HG03565 (cell line): ENCODE measurements at regions not wholly inside any gene's neighbourhood (a gene's known extent, or its start where the extent isn't known, plus 50 kb on each side); places are given as distances from the start of the nearest gene placed in this dataset.
"Not testable (repeated sequence)": the region's sequence is repeated elsewhere in the genome, so short reads cannot be mapped to it uniquely, and the experiment has no call there.

Source experiments
- ATAC-seq: cut with Tn5 transposase; IDR thresholded peaks from one replicate; pipeline ENCODE4 v1.9.1; 2021; ENCODE audit warnings: mild to moderate bottlenecking, moderate library complexity; ENCODE audit not compliant: unreplicated experiment

DNA sequence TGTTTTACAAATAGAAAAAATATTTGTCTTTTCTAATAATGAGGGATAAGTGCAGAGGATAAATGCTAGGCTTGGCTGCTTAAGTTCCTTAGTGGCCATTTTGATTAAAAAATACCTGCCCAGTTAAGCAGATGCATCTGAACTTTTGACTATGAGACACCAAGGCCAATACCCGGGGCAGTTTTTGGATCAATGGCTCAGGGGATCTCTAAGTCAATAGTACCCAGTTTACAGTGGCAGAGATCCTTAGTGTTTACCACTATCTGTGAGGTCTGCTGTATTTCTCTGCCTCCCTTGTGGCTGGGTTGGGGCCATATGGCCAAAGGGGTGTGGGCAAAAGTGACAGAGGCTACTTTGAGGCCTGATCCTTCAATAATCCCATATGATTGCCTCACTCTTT is 184.5 kb upstream of the MAST4 start:
- no peak for ATAC-seq

GRCh38 chr5:66413931-66414330 is 182.3 kb upstream of the MAST4 start:
- ATAC-seq = no peak

GRCh38 chr5:66415208-66415607 is 181.0 kb upstream of the MAST4 start:
- no peak for ATAC-seq

DNA sequence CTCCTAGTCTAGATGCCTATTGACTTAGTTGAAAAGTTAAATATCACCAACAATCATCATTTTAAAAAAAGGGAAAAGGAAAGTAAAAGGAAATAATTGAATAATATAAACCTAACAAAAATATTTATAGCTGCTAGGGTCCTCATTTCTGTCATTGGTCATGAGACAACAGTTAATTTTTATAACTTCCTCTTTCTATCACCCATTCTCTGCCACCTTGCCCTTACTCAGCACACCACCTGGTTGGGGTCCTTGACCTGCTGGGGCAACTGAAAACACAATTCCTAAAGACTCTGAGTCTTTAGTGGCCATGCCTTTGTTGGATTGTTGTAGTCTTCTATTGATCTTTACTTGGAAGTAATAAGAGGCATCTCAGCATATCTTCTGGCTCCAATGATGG is 179.5 kb upstream of the MAST4 start:
- no peak for ATAC-seq

DNA sequence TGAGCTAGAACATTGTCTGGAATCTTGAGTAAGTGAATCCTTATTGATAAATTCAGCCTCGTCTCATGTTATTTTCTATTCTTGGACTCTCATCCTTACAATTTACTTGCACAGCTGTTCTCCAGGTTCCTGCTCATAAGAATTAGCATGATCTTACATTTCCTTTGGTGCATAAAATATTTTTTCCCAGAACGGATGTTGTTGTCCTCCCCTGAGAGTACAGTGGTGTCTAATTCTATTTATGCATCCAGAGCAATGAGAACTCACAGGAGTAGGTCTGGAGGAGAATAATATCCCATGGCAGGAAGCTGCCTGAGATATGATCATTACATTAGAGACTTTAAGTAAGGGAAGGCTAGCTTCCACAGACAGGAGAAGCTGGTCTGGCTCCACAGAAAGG is 178.4 kb upstream of the MAST4 start:
- ATAC-seq = no peak

- ATAC-seq = no peak
These were observed 172.7 kb upstream of the MAST4 start for GRCh38 chr5:66423484-66423883.

GRCh38 chr5:66425842-66426241 is 170.4 kb upstream of the MAST4 start:
- ATAC-seq = no peak

- no peak for ATAC-seq
These were observed 169.7 kb upstream of the MAST4 start for GRCh38 chr5:66426259-66427138.

DNA sequence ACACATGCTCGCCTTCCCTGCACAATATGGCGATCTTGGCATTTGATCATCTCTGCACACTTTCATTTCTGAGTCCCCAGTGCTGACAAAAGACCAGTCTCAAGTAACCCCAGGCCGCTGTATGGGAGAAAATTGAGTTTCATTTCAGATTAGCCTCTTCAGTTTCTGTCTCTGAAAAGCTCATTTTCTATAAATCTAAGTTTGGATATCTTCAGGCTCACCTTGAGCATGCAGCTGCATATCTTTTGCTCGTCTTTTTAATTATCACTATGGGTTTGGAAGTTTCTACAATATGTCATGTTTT is 169.1 kb upstream of the MAST4 start:
- ATAC-seq = no peak

DNA sequence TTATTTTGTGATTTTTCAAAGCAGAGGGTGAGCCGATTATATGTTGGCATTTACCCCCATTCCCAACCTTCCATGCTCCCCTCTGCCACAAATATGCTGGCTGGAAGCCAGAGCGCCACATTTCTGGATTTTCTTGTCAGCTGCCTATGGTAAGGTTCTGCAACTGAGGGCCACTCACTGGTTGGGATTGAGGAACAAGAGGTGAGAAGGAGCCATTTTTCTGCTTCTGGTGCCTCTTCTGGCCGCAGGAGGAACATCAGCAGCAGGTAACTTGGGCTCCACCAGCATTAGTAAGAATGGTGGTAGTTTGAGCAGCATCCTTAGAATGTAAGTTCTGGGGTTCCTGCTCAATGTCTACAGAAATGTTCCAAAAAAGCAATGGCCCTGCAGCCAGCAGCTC is 159.5 kb upstream of the MAST4 start:
- ATAC-seq = no peak

DNA sequence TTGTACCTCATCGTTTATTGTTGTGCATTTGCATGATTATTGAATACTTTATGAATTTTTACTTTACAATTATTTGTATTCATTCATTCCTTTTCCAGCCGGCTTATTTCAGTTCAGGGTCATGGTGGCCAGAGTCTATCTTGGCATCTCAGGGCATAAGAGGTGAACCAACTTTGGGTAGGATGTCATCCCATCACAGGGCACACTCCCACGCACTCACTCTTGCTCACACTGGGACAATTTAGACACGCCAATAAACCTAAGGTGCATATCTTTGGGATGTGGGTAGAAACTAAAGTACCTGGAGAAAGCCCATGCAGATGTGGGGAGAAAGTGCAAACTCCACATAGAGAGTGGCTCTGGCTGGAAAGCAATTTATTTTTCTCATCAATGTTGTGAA is 158.1 kb upstream of the MAST4 start:
- no peak for ATAC-seq

- ATAC-seq = no peak
These were observed 157.5 kb upstream of the MAST4 start for GRCh38 chr5:66438696-66439095.

- ATAC-seq = no peak
These were observed 156.0 kb upstream of the MAST4 start for GRCh38 chr5:66440202-66440680.

GRCh38 chr5:66441351-66441750 is 154.8 kb upstream of the MAST4 start:
- no peak for ATAC-seq

GRCh38 chr5:66442951-66443445 is 153.2 kb upstream of the MAST4 start:
- ATAC-seq = no peak

- no peak for ATAC-seq
These were observed 152.6 kb upstream of the MAST4 start for GRCh38 chr5:66443462-66444130.

- ATAC-seq = not testable (repeated sequence)
These were observed 148.1 kb upstream of the MAST4 start for GRCh38 chr5:66448070-66448469.

DNA sequence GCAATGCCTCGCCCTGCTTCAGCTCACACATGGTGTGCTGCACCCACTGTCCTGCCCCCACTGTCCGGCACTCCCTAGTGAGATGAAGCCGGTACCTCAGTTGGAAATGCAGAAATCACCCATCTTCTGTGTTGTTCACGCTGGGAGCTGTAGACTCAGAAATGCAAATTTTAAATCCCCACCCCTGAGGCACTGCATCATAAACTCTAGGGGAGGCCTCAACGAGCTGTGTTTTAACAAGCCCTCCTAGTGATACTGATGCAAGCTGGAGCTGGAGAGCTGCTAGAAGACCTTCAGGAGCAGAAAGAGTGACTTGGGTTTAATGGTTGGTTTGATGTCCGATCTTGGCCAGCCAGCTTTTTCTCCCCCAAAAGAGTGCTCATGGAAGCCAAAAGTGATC is 146.0 kb upstream of the MAST4 start:
- ATAC-seq = no peak

- ATAC-seq = no peak
These were observed 145.2 kb upstream of the MAST4 start for GRCh38 chr5:66450988-66451387.

DNA sequence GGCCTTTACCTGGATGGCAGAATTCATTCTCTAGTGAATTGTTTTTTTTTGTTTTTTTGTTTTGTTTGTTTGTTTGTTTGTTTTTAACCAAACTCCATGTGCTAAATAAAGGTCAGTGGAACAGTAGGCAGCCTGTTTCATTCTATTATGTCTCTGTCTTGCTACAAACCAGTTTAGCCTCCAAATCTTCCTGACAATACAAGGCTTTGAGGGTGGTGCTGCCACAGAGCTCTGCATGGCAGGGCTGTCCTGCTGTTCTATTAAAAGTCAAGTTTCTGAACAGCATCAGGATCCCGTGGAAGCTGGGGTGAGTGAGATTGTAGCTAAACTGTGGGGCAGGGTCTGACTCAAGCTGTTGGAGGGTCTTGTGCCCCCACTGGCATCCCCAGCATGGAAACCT is 144.1 kb upstream of the MAST4 start:
- ATAC-seq = no peak

- ATAC-seq = no peak
These were observed 141.8 kb upstream of the MAST4 start for GRCh38 chr5:66454186-66455078.
